AG04450 (cell line): ENCODE measurements at regions not wholly inside any gene's neighbourhood (a gene's known extent, or its start where the extent isn't known, plus 50 kb on each side); places are given as distances from the start of the nearest gene placed in this dataset.

Source experiments
- CTCF ChIA-PET: fragments of 300-600, 350-600 bp; formaldehyde crosslinking; extraction: SDS; loops from one replicate; lab custom pipeline; 2022; ENCODE audit warnings: antibody characterized with exemption, inconsistent platforms; lab: Charles Lee
- POLR2A ChIA-PET: fragments of 350-600 bp; formaldehyde crosslinking; extraction: SDS; loops from one replicate; lab custom pipeline; 2021; ENCODE audit warnings: antibody characterized with exemption, inconsistent platforms; lab: Yijun Ruan, JAX
- DNase-seq: peaks from one replicate; pipeline ENCODE4 v3.0.0-alpha.2; 2011; ENCODE audit warnings: low read depth, low spot score
- H3K27ac ChIP-seq: one replicate; pipeline ENCODE4 v1.5.1; 2012; ENCODE audit warnings: low read depth, low read length, control low read depth
- H3K27me3 ChIP-seq: one replicate; pipeline ENCODE4 v1.6.0; 2012; ENCODE audit warnings: low read length; ENCODE audit not compliant: control insufficient read depth, insufficient read depth
- H3K4me3 ChIP-seq: 2 replicates; pipeline ENCODE4 v1.5.1; 2011; ENCODE audit warnings: mild to moderate bottlenecking, low read depth, low read length, control low read depth
- H3K9me3 ChIP-seq: 2 replicates; pipeline ENCODE4 v1.5.1; 2012; ENCODE audit warnings: low read length; ENCODE audit not compliant: control insufficient read depth, insufficient read depth
- TF ChIP-seq, protein P1 (sequence below): IDR thresholded peaks from 2 replicates; pipeline ENCODE4 v1.5.1; 2011; ENCODE audit warnings: low read depth, low read length, control low read depth, inconsistent platforms

- POLR2A ChIA-PET = no interaction called here
- Histone ChIP-seq H3K9me3 (no peaks in the 10 kb centered on the region), H3K4me3 (no peak overlapping the region), H3K27me3 (no peaks in the 10 kb centered on the region), H3K27ac (no peak overlapping the region)
- no peak for DNase-seq
- TF ChIP-seq, protein P1, sequence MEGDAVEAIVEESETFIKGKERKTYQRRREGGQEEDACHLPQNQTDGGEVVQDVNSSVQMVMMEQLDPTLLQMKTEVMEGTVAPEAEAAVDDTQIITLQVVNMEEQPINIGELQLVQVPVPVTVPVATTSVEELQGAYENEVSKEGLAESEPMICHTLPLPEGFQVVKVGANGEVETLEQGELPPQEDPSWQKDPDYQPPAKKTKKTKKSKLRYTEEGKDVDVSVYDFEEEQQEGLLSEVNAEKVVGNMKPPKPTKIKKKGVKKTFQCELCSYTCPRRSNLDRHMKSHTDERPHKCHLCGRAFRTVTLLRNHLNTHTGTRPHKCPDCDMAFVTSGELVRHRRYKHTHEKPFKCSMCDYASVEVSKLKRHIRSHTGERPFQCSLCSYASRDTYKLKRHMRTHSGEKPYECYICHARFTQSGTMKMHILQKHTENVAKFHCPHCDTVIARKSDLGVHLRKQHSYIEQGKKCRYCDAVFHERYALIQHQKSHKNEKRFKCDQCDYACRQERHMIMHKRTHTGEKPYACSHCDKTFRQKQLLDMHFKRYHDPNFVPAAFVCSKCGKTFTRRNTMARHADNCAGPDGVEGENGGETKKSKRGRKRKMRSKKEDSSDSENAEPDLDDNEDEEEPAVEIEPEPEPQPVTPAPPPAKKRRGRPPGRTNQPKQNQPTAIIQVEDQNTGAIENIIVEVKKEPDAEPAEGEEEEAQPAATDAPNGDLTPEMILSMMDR = no peak
- CTCF ChIA-PET = interaction anchor here (0.5 to 1.7 kb wide), 4 partner anchors 9 to 240 kb away, joined by 3 to 14 read pairs (median 4); no protein-coding TSS in a partner anchor
Observed at GRCh38 chr9:110142868-110143481, 65.0 kb downstream of the C9orf152 start.

DNA sequence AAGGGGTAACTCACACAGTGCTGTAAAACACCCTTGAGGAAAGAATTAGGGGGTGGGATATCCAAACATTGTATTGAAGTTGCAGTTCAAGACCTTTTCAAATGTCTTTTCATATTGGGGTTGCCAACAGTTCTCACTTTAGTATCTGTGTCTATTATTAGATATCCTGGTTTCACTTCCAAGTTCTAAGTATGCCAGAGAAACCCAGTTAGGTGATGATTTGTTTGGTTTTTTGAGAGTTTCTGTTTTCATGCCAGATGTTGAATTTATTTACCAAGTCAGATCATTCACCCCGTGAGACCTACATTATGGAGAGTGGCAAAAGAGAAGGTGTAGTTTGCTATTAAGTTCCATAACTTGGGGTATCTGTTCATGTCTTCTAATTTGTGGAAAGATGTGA lies 64.5 kb downstream of the C9orf152 start:
- no peaks in the 10 kb centered on the region for H3K27me3 ChIP-seq
- CTCF ChIA-PET = interaction anchor here (1.0 to 1.7 kb wide), 3 partner anchors 8 to 241 kb away, joined by 3 to 14 read pairs (median 5); no protein-coding TSS in a partner anchor
- TF ChIP-seq, protein P1 = no peak
- POLR2A ChIA-PET = no interaction called here
- no peaks in the 10 kb centered on the region for H3K9me3 ChIP-seq
- H3K27ac ChIP-seq = no peak overlapping the region
- no peak overlapping the region for H3K4me3 ChIP-seq
- DNase-seq = no peak

DNA sequence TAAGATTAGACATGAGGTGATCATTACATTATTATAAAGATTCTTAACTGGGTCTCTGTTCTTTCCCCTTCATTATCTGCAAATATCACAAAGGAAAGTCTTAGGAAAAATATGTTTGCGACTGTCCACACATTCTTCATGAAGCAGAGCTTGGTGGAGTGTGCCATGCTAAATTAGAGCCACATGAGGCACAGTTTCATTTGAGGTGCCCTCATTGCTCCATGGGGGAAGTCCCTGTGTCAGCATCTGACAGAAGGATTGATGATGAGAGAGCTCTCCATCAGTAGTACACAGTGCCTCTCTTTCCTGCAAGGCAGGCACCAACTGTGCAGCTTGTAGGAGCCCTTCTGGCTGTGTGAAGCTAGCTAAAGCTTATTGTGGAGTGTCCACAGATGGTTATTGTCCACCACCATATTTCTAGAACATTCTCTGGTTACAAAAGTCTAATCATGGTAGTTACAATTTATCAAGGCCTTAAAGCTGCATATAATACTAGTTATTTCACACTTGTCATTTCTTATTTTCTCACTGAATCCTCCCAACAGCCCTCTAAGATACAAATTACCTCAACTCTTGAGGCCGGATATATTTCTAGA lies 63.9 kb downstream of the C9orf152 start:
- no peaks in the 10 kb centered on the region for H3K27me3 ChIP-seq
- no peak overlapping the region for H3K27ac ChIP-seq
- DNase-seq = no peak
- TF ChIP-seq, protein P1 = no peak
- ChIA-PET POLR2A (no interaction called here), CTCF (interaction anchor here (1.5 to 1.7 kb wide), 2 partner anchors 8 to 241 kb away, joined by 5 to 14 read pairs; no protein-coding TSS in a partner anchor)
- H3K9me3 ChIP-seq = no peaks in the 10 kb centered on the region
- H3K4me3 ChIP-seq = no peak overlapping the region

GRCh38 chr9:110146373-110146772 lies 61.6 kb downstream of the C9orf152 start:
- CTCF ChIA-PET = interaction anchor here (0.8 kb wide), 1 partner anchor 239 kb away, joined by 3 read pairs; no protein-coding TSS in a partner anchor
- DNase-seq = no peak
- H3K9me3 ChIP-seq = no peaks in the 10 kb centered on the region
- TF ChIP-seq, protein P1 = no peak
- H3K27me3 ChIP-seq = no peaks in the 10 kb centered on the region
- no peak overlapping the region for H3K27ac ChIP-seq
- POLR2A ChIA-PET = no interaction called here
- no peak overlapping the region for H3K4me3 ChIP-seq

DNA sequence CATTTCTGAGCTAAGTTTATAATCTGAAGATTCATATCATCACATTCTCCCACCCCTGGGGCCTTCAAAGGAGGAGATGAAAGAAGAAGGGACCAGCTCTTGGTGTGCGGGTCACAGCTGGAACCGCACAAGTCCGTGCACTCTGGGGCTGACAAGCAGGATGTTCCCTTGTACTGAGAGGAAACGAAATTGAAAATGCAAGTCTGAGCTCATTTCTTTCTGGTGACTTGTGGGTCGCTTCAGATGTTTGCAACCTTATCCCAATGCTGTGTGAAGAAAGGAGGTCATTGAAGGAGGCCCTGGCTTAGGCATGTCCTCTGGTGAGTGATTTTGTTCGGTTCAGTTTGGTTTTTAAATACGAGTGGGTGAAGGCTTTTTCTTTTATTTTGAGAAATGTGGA lies 59.6 kb downstream of the C9orf152 start:
- Histone ChIP-seq H3K27me3 (no peaks in the 10 kb centered on the region), H3K9me3 (no peaks in the 10 kb centered on the region), H3K4me3 (no peak overlapping the region), H3K27ac (no peak overlapping the region)
- no peak for DNase-seq
- CTCF ChIA-PET = interaction anchor here (0.8 to 2.2 kb wide), 3 partner anchors 20 to 330 kb away, joined by 3 to 9 read pairs (median 5); no protein-coding TSS in a partner anchor
- POLR2A ChIA-PET = no interaction called here
- TF ChIP-seq, protein P1 = no peak
